Spleen (tissue), 7 donors: ENCODE measurements at regions not wholly inside any gene's neighbourhood (a gene's known extent, or its start where the extent isn't known, plus 50 kb on each side); places are given as distances from the start of the nearest gene placed in this dataset.

Experiments used
- POLR2A ChIP-seq, 3 donors: fragments of 450-650 bp; IDR thresholded peaks; one replicate each; pipeline ENCODE4 v1.5.1; 2017; ENCODE audit warnings: antibody characterized with exemption in 3 of 3, mild to moderate bottlenecking in 1 of 3
- POLR2AphosphoS5 ChIP-seq, 3 donors: sonication (generic); formaldehyde crosslinking; IDR thresholded peaks; one replicate each; pipeline ENCODE4 v1.5.1; 2017; ENCODE audit warnings: antibody characterized with exemption in 3 of 3
- TF ChIP-seq, protein P1 (sequence below), 11 experiments: fragments of 200-600 bp in 7 of 11; fragments of 450-650 bp in 4 of 11; sonication (generic) in 4 of 11; IDR thresholded peaks in 8 of 11; conservative IDR thresholded peaks in 3 of 11; 1 replicate in 7 of 11; 2 replicates in 4 of 11; pipeline versions ENCODE4 v1.4.0 to v1.8.0; 2016 to 2021; ENCODE audit warnings: antibody characterized with exemption in 11 of 11, inconsistent platforms in 4 of 11, mild to moderate bottlenecking in 1 of 11
- donor health status: DM: no; HTN: no; CAD: no; lungs with moderate emphysema.
- donor health status: DM: no; HTN: no; CAD: no.
- donor health status: DM: no; HTN: no; CAD: no.

DNA sequence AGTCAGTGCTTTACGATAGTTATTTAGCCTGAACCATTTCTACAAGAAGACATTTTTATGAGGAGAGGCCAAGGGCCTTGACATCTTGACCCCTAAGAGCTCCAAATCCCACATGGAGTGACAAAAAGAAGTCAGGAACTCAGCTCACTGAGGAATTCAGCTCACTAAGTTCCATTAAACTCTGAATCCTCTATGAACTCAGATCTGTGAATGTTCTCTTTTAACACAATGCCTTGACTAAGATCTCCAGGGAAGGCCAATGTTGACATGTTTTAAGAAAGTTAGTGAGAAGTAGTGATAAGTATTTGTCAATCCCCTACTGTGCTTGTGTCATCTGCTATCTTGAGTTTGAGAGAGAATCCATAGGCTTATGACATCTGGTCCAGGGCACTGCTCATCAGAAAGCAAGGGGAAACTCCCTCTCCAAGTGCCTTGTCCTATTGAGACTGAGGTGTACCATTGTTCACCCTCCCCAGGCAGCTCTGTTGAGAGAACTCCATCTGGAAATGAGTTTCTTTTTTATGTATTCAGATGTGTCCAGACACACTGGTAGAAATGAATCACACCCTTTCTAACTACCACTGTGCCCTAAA lies 68.7 kb upstream of the PCDH19 start:
- TF ChIP-seq, protein P1, sequence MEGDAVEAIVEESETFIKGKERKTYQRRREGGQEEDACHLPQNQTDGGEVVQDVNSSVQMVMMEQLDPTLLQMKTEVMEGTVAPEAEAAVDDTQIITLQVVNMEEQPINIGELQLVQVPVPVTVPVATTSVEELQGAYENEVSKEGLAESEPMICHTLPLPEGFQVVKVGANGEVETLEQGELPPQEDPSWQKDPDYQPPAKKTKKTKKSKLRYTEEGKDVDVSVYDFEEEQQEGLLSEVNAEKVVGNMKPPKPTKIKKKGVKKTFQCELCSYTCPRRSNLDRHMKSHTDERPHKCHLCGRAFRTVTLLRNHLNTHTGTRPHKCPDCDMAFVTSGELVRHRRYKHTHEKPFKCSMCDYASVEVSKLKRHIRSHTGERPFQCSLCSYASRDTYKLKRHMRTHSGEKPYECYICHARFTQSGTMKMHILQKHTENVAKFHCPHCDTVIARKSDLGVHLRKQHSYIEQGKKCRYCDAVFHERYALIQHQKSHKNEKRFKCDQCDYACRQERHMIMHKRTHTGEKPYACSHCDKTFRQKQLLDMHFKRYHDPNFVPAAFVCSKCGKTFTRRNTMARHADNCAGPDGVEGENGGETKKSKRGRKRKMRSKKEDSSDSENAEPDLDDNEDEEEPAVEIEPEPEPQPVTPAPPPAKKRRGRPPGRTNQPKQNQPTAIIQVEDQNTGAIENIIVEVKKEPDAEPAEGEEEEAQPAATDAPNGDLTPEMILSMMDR (IDR thresholded peaks at IDR 0.05 in 8 of 11, conservative IDR thresholded peaks at IDR 0.05 in 3 of 11), result no peak
- TF ChIP-seq POLR2A (IDR thresholded peaks at IDR 0.05) (no peak), POLR2AphosphoS5 (IDR thresholded peaks at IDR 0.05) (no peak)
